ENCODE measurements at regions not wholly inside any gene's neighbourhood (a gene's known extent, or its start where the extent isn't known, plus 50 kb on each side); places are given as distances from the start of the nearest gene placed in this dataset.

DNA sequence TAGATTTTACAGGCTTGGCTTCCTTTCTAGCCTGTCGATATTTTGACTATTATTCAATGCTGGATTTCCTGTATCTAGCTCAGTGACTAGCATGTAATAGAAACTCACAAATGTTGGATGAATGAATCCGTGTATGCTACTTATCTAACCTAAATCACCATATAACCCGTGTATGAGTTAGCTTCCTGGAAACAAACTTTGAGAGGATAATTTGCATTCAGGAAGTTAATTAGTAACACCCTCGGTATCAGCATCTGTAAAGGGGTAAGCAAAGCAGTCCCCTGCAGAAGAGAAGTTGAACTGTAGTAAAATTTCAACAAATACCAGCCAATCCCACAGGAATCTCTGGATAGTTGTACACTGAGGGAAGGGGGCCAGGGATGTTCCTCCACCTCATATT is 269.4 kb upstream of the LRATD1 start:
- TF ChIP-seq, protein P1, sequence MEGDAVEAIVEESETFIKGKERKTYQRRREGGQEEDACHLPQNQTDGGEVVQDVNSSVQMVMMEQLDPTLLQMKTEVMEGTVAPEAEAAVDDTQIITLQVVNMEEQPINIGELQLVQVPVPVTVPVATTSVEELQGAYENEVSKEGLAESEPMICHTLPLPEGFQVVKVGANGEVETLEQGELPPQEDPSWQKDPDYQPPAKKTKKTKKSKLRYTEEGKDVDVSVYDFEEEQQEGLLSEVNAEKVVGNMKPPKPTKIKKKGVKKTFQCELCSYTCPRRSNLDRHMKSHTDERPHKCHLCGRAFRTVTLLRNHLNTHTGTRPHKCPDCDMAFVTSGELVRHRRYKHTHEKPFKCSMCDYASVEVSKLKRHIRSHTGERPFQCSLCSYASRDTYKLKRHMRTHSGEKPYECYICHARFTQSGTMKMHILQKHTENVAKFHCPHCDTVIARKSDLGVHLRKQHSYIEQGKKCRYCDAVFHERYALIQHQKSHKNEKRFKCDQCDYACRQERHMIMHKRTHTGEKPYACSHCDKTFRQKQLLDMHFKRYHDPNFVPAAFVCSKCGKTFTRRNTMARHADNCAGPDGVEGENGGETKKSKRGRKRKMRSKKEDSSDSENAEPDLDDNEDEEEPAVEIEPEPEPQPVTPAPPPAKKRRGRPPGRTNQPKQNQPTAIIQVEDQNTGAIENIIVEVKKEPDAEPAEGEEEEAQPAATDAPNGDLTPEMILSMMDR (IDR thresholded peaks at IDR 0.05; ENCODE audit: borderline replicate concordance, extremely low read depth, low read length, poor library complexity, severe bottlenecking) = no peak
- TF ChIP-seq EZH2 (IDR thresholded peaks at IDR 0.05; ENCODE audit: borderline replicate concordance, low read depth, low read length, severe bottlenecking) = no peak
- Histone ChIP-seq H3K4me1 (ENCODE audit: insufficient read depth, low read length) (peaks cover 9% of the 10 kb centered on the region), H2AFZ (ENCODE audit: low read depth, low read length) (no peak overlapping the region), H3K79me2 (ENCODE audit: insufficient read depth, low read length) (no peaks in the 10 kb centered on the region), H3K36me3 (ENCODE audit: insufficient read depth, low read length) (no peaks in the 10 kb centered on the region), H3K9ac (ENCODE audit: low read depth, low read length) (no peak overlapping the region), H3K9me3 (ENCODE audit: insufficient read depth, low read length, severe bottlenecking) (peaks cover 2% of the 10 kb centered on the region), H3K27me3 (ENCODE audit: insufficient read depth, low read length, poor library complexity) (no peaks in the 10 kb centered on the region), H4K20me1 (ENCODE audit: insufficient read depth, low read length) (no peaks in the 10 kb centered on the region), H3K4me3 (ENCODE audit: low read depth in 1 of 2, low read length in 2 of 2) (no peak overlapping the region), H3K4me2 (ENCODE audit: insufficient read depth, low read length) (no peak overlapping the region), H3K27ac (ENCODE audit: low read length) (no peak overlapping the region)
- DNase-seq (no peak), ATAC-seq (ENCODE audit: insufficient read depth, low read depth) (no peak)

GRCh38 chr2:14363976-14364375 is 268.5 kb upstream of the LRATD1 start:
- H3K9me3 ChIP-seq (ENCODE audit: insufficient read depth, low read length, severe bottlenecking) = peaks cover 2% of the 10 kb centered on the region
- no peak overlapping the region for H3K4me2 ChIP-seq (ENCODE audit: insufficient read depth, low read length)
- no peaks in the 10 kb centered on the region for H3K79me2 ChIP-seq (ENCODE audit: insufficient read depth, low read length)
- H3K27me3 ChIP-seq (ENCODE audit: insufficient read depth, low read length, poor library complexity) = no peaks in the 10 kb centered on the region
- H3K4me3 ChIP-seq (ENCODE audit: low read depth in 1 of 2, low read length in 2 of 2) = no peak overlapping the region
- peaks cover 2% of the 10 kb centered on the region; the same call in 1 of the 2 replicates for H3K4me1 ChIP-seq (ENCODE audit: insufficient read depth, low read length)
- H2AFZ ChIP-seq (ENCODE audit: low read depth, low read length) = no peak overlapping the region
- H3K9ac ChIP-seq (ENCODE audit: low read depth, low read length) = no peak overlapping the region
- DNase-seq (no peak), ATAC-seq (ENCODE audit: insufficient read depth, low read depth) (no peak)
- H3K27ac ChIP-seq (ENCODE audit: low read length) = no peak overlapping the region
- no peaks in the 10 kb centered on the region for H4K20me1 ChIP-seq (ENCODE audit: insufficient read depth, low read length)
- TF ChIP-seq, protein P1 (IDR thresholded peaks at IDR 0.05; ENCODE audit: borderline replicate concordance, extremely low read depth, low read length, poor library complexity, severe bottlenecking) = no peak
- TF ChIP-seq EZH2 (IDR thresholded peaks at IDR 0.05; ENCODE audit: borderline replicate concordance, low read depth, low read length, severe bottlenecking) = no peak
- H3K36me3 ChIP-seq (ENCODE audit: insufficient read depth, low read length) = no peaks in the 10 kb centered on the region

- H3K4me1 ChIP-seq (ENCODE audit: insufficient read depth, low read length) = no peaks in the 10 kb centered on the region
- TF ChIP-seq, protein P1 (IDR thresholded peaks at IDR 0.05; ENCODE audit: borderline replicate concordance, extremely low read depth, low read length, poor library complexity, severe bottlenecking) = no peak
- TF ChIP-seq EZH2 (IDR thresholded peaks at IDR 0.05; ENCODE audit: borderline replicate concordance, low read depth, low read length, severe bottlenecking) = no peak
- no peaks in the 10 kb centered on the region for H4K20me1 ChIP-seq (ENCODE audit: insufficient read depth, low read length)
- H3K9me3 ChIP-seq (ENCODE audit: insufficient read depth, low read length, severe bottlenecking) = peaks cover 2% of the 10 kb centered on the region
- no peak overlapping the region for H3K4me2 ChIP-seq (ENCODE audit: insufficient read depth, low read length)
- H3K79me2 ChIP-seq (ENCODE audit: insufficient read depth, low read length) = no peaks in the 10 kb centered on the region
- ATAC-seq (ENCODE audit: insufficient read depth, low read depth) (no peak), DNase-seq (no peak)
- no peak overlapping the region for H3K27ac ChIP-seq (ENCODE audit: low read length)
- no peak overlapping the region for H2AFZ ChIP-seq (ENCODE audit: low read depth, low read length)
- no peak overlapping the region for H3K9ac ChIP-seq (ENCODE audit: low read depth, low read length)
- H3K36me3 ChIP-seq (ENCODE audit: insufficient read depth, low read length) = no peaks in the 10 kb centered on the region
- no peaks in the 10 kb centered on the region for H3K27me3 ChIP-seq (ENCODE audit: insufficient read depth, low read length, poor library complexity)
- H3K4me3 ChIP-seq (ENCODE audit: low read depth in 1 of 2, low read length in 2 of 2) = no peak overlapping the region
These were observed 268.0 kb upstream of the LRATD1 start for GRCh38 chr2:14364471-14364870.

DNA sequence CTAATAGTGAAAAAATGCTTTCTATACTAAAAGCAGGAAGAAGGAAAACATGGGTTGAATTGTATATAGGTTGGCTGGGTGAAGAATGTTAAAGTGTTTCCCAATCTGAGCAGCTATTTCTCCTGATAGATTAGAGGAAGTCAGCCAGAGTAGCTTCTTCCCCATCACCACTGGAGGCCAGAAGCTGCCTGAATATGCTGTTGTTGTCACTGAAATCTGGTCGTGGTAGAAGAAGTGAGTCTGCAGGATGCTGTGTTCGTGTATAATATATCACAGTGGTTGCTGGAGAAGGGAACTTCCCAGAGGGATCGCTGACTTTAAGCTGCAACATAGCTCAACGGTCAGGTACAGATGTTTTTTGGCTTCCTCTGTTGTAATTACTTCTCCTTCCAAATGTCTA is 247.5 kb upstream of the LRATD1 start:
- Histone ChIP-seq H3K9ac (ENCODE audit: low read depth, low read length) (no peak overlapping the region), H3K36me3 (ENCODE audit: insufficient read depth, low read length) (no peaks in the 10 kb centered on the region), H3K79me2 (ENCODE audit: insufficient read depth, low read length) (no peaks in the 10 kb centered on the region), H4K20me1 (ENCODE audit: insufficient read depth, low read length) (no peaks in the 10 kb centered on the region), H3K4me1 (ENCODE audit: insufficient read depth, low read length) (no peaks in the 10 kb centered on the region), H3K9me3 (ENCODE audit: insufficient read depth, low read length, severe bottlenecking) (no peaks in the 10 kb centered on the region), H3K27me3 (ENCODE audit: insufficient read depth, low read length, poor library complexity) (no peaks in the 10 kb centered on the region), H3K4me3 (ENCODE audit: low read depth in 1 of 2, low read length in 2 of 2) (no peak overlapping the region), H2AFZ (ENCODE audit: low read depth, low read length) (no peak overlapping the region), H3K4me2 (ENCODE audit: insufficient read depth, low read length) (no peak overlapping the region), H3K27ac (ENCODE audit: low read length) (no peak overlapping the region)
- TF ChIP-seq EZH2 (IDR thresholded peaks at IDR 0.05; ENCODE audit: borderline replicate concordance, low read depth, low read length, severe bottlenecking) = no peak
- TF ChIP-seq, protein P1 (IDR thresholded peaks at IDR 0.05; ENCODE audit: borderline replicate concordance, extremely low read depth, low read length, poor library complexity, severe bottlenecking) = no peak
- ATAC-seq (ENCODE audit: insufficient read depth, low read depth) (no peak), DNase-seq (no peak)
